OCI-LY7 (cell line): ENCODE measurements at regions not wholly inside any gene's neighbourhood (a gene's known extent, or its start where the extent isn't known, plus 50 kb on each side); places are given as distances from the start of the nearest gene placed in this dataset.

Experiments used
- BruUV-seq: library from RNA; stranded (reverse); fragments of 400-500 nt; replicated peaks from 2 replicates; lab custom pipeline; 2021; lab: Mats Ljungman, UMichigan
- CTCF ChIA-PET: fragments of 300-600 bp; sonication (Branson Sonifier 250); formaldehyde crosslinking; loops from one replicate; lab custom pipeline; 2022; ENCODE audit warnings: antibody characterized with exemption; ENCODE audit not compliant: unreplicated experiment; lab: Charles Lee
- POLR2A ChIA-PET: fragments of 300-600 bp; sonication (Branson Sonifier 250); formaldehyde crosslinking; loops from one replicate; lab custom pipeline; 2022; ENCODE audit warnings: antibody characterized with exemption; lab: Charles Lee
- DNase-seq: peaks from one replicate; pipeline ENCODE4 v3.0.0-alpha.2; 2015; ENCODE audit warnings: low spot score
- H2AFZ ChIP-seq: fragments of 200-600 bp; sonication (generic), shearing (Covaris generic); 2 replicates; pipeline ENCODE4 v1.6.1; 2014; ENCODE audit warnings: mild to moderate bottlenecking, antibody characterized with exemption, low read length, moderate library complexity
- H3K27ac ChIP-seq: fragments of 200-600 bp; sonication (generic); 2 replicates; pipeline ENCODE4 v1.5.1; 2014; ENCODE audit warnings: mixed run types, low read depth, mild to moderate bottlenecking, moderate library complexity, low read length, inconsistent platforms; ENCODE audit not compliant: poor library complexity, severe bottlenecking
- H3K36me3 ChIP-seq: fragments of 200-600 bp; sonication (generic); 2 replicates; pipeline ENCODE4 v1.6.1; 2014; ENCODE audit warnings: mild to moderate bottlenecking, antibody characterized with exemption, low read length, moderate library complexity, mixed read lengths; ENCODE audit not compliant: insufficient read depth
- H3K4me1 ChIP-seq: fragments of 200-600 bp; sonication (generic); 2 replicates; pipeline ENCODE4 v1.5.1; 2014; ENCODE audit warnings: mild to moderate bottlenecking, low read length; ENCODE audit not compliant: insufficient read depth, poor library complexity, severe bottlenecking
- H3K4me2 ChIP-seq: fragments of 200-600 bp; sonication (generic); 2 replicates; pipeline ENCODE4 v1.6.1; 2014; ENCODE audit warnings: mild to moderate bottlenecking, low read length
- H3K4me3 ChIP-seq: fragments of 200-600 bp; sonication (generic); 2 replicates; pipeline ENCODE4 v1.5.1; 2014; ENCODE audit warnings: mild to moderate bottlenecking, low read depth, low read length; ENCODE audit not compliant: poor library complexity, severe bottlenecking
- H3K79me2 ChIP-seq: fragments of 200-600 bp; sonication (generic); 2 replicates; pipeline ENCODE4 v1.6.1; 2016; ENCODE audit warnings: low read depth, mild to moderate bottlenecking, low read length, moderate library complexity, mixed read lengths; ENCODE audit not compliant: insufficient read depth
- H3K9me2 ChIP-seq: fragments of 200-600 bp; sonication (generic); 2 replicates; pipeline ENCODE4 v1.6.1; 2016; ENCODE audit warnings: mild to moderate bottlenecking, low read length, mixed read lengths; ENCODE audit not compliant: insufficient read depth
- H3K9me3 ChIP-seq: fragments of 200-600 bp; sonication (generic); 2 replicates; pipeline ENCODE4 v1.6.1; 2014; ENCODE audit warnings: mild to moderate bottlenecking, mixed run types, low read length, mixed read lengths
- H4K20me1 ChIP-seq: fragments of 200-600 bp; sonication (generic); 2 replicates; pipeline ENCODE4 v1.6.1; 2014; ENCODE audit warnings: mild to moderate bottlenecking, antibody characterized with exemption, low read length, moderate library complexity, mixed read lengths; ENCODE audit not compliant: insufficient read depth
- CTCF ChIP-seq: fragments of 200-600 bp; sonication (generic); conservative IDR thresholded peaks from 2 replicates; pipeline ENCODE4 v1.5.1; 2014; ENCODE audit warnings: mild to moderate bottlenecking, antibody characterized with exemption, low read length, moderate library complexity, mixed read lengths
- EZH2phosphoT487 ChIP-seq: fragments of 200-600 bp; sonication (generic); IDR thresholded peaks from 2 replicates; pipeline ENCODE4 v1.6.1; 2018; ENCODE audit warnings: low read depth, borderline replicate concordance, mild to moderate bottlenecking, mixed run types, antibody characterized with exemption, low read length, moderate library complexity, mixed read lengths
- intact Hi-C: fragments of 100-400 bp; cut with micrococcal nuclease; formaldehyde crosslinking; loops from one replicate; pipeline ENCODE4 v1.10.0; 2022; ENCODE audit not compliant: unreplicated experiment

GRCh38 chr1:232704694-232705680 is 75.1 kb upstream of the SIPA1L2 start:
- Histone ChIP-seq H3K4me1 (no peaks in the 10 kb centered on the region), H3K4me3 (no peak overlapping the region), H3K79me2 (no peaks in the 10 kb centered on the region), H2AFZ (no peak overlapping the region), H3K27ac (no peak overlapping the region), H3K9me3 (no peaks in the 10 kb centered on the region), H4K20me1 (no peaks in the 10 kb centered on the region), H3K9me2 (no peaks in the 10 kb centered on the region), H3K36me3 (no peaks in the 10 kb centered on the region), H3K4me2 (no peak overlapping the region)
- no peak for TF ChIP-seq EZH2phosphoT487
- TF ChIP-seq CTCF: no peak
- POLR2A ChIA-PET: interaction anchor here (0.8 kb wide), 1 partner anchor 531 kb away, joined by 4 read pairs; no protein-coding TSS in a partner anchor
- CTCF ChIA-PET: no interaction called here
- no peak for DNase-seq
- intact Hi-C loops: no loop called here
- BruUV-seq: no TSS peak

- no TSS peak for BruUV-seq
- Histone ChIP-seq H3K9me2 (no peaks in the 10 kb centered on the region), H3K9me3 (no peaks in the 10 kb centered on the region), H3K27ac (no peak overlapping the region), H3K36me3 (no peaks in the 10 kb centered on the region), H4K20me1 (no peaks in the 10 kb centered on the region), H2AFZ (no peak overlapping the region), H3K4me3 (no peak overlapping the region), H3K79me2 (no peaks in the 10 kb centered on the region), H3K4me2 (no peak overlapping the region), H3K4me1 (no peaks in the 10 kb centered on the region)
- no peak for DNase-seq
- TF ChIP-seq CTCF (no peak), EZH2phosphoT487 (no peak)
- ChIA-PET POLR2A (interaction anchor here (0.6 kb wide), 1 partner anchor 1051 kb away, joined by 3 read pairs; no protein-coding TSS in a partner anchor), CTCF (no interaction called here)
- intact Hi-C loops: no loop called here
Observed at GRCh38 chr1:232705815-232706575, 76.1 kb upstream of the SIPA1L2 start.
